ENCODE measurements at regions not wholly inside any gene's neighbourhood (a gene's known extent, or its start where the extent isn't known, plus 50 kb on each side); places are given as distances from the start of the nearest gene placed in this dataset.

GRCh38 chr5:6058055-6058715 lies 320.2 kb downstream of the MED10 start:
- DNase-seq: no peak

- DNase-seq: no peak
Observed at GRCh38 chr5:6056280-6056679, 322.1 kb downstream of the MED10 start.

- DNase-seq: no peak
Observed at GRCh38 chr5:6049662-6050061, 328.7 kb downstream of the MED10 start.

- DNase-seq: no peak
Observed at GRCh38 chr5:6048746-6049145, 329.6 kb downstream of the MED10 start.

- no peak for DNase-seq
Observed at GRCh38 chr5:6046296-6046967, 331.9 kb downstream of the MED10 start.

GRCh38 chr5:6043491-6044310 lies 334.6 kb downstream of the MED10 start:
- DNase-seq: no peak

GRCh38 chr5:6041977-6042550 lies 336.3 kb downstream of the MED10 start:
- DNase-seq: no peak

GRCh38 chr5:6039111-6039510 lies 339.2 kb downstream of the MED10 start:
- no peak for DNase-seq

- no peak for DNase-seq
Observed at GRCh38 chr5:6036006-6036405, 342.3 kb downstream of the MED10 start.

- DNase-seq: no peak
Observed at GRCh38 chr5:6029811-6030271, 348.5 kb downstream of the MED10 start.

GRCh38 chr5:6026766-6027406 lies 351.5 kb downstream of the MED10 start:
- DNase-seq: no peak

GRCh38 chr5:6019612-6020011 lies 358.7 kb downstream of the MED10 start:
- no peak for DNase-seq

GRCh38 chr5:6013506-6013905 lies 364.8 kb downstream of the MED10 start:
- DNase-seq: no peak

GRCh38 chr5:6011199-6011598 lies 367.1 kb downstream of the MED10 start:
- no peak for DNase-seq

- DNase-seq: no peak
Observed at GRCh38 chr5:6006838-6007314, 371.5 kb downstream of the MED10 start.

- no peak for DNase-seq
Observed at GRCh38 chr5:6003040-6003825, 375.1 kb downstream of the MED10 start.

- DNase-seq: no peak
Observed at GRCh38 chr5:6000867-6001266, 377.5 kb downstream of the MED10 start.

- DNase-seq: no peak
Observed at GRCh38 chr5:5995819-5996218, 382.5 kb downstream of the MED10 start.

GRCh38 chr5:5986492-5987178 lies 391.7 kb downstream of the MED10 start:
- DNase-seq: no peak

GRCh38 chr5:5985332-5985731 lies 393.0 kb downstream of the MED10 start:
- DNase-seq: no peak

- DNase-seq: no peak
Observed at GRCh38 chr5:5983261-5983980, 394.9 kb downstream of the MED10 start.
